GM21576 (cell line): ENCODE measurements at regions not wholly inside any gene's neighbourhood (a gene's known extent, or its start where the extent isn't known, plus 50 kb on each side); places are given as distances from the start of the nearest gene placed in this dataset.
"Not testable (repeated sequence)": the region's sequence is repeated elsewhere in the genome, so short reads cannot be mapped to it uniquely, and the experiment has no call there.

Source experiments
- ATAC-seq: cut with Tn5 transposase; IDR thresholded peaks from one replicate; pipeline ENCODE4 v1.9.1; 2021; ENCODE audit warnings: mild to moderate bottlenecking, moderate library complexity; ENCODE audit not compliant: unreplicated experiment

DNA sequence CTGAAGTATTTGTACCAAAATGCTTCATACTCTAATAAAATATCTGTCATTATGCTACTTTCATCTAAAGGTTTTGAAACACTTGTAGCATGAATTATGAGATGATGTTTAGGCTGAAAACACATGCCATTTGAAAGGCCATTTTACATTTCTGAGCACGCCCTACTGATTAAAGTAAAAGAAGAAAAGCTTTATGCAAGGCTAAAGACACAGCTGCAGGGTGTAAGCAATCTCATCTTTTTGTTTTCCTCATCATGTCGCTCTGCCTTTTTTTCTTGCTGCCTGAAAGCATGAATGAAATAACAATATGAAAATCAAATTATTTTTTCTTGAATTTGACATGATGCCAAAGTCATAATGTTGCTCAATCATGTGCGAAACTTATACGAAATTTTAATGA, 148.6 kb upstream of the ARG1 start:
- no peak for ATAC-seq

- no peak for ATAC-seq
Measured at GRCh38 chr6:131427434-131428058, 145.5 kb upstream of the ARG1 start.

- no peak for ATAC-seq
Measured at GRCh38 chr6:131430531-131430930, 142.5 kb upstream of the ARG1 start.

DNA sequence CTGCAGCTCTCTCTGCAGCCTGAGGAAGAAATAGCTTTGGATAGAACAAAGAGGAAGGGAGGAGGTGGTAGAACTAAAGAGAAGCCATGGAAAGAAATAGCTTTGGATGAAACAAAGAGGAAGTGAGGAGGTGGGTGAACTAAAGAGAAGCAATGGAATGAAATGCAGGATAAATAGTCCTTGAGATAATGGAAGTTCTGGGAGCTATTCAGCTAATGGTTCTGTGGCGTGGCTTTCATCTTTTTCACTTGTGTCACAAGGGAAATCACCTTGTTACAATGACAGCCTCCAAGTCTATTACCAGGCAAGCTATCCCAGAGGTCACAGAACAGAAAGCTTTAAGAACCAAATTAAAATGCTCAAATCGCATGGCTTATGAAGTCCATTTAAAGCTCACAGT, 141.3 kb upstream of the ARG1 start:
- ATAC-seq: no peak

- no peak for ATAC-seq
Measured at GRCh38 chr6:131433927-131434326, 139.1 kb upstream of the ARG1 start.

DNA sequence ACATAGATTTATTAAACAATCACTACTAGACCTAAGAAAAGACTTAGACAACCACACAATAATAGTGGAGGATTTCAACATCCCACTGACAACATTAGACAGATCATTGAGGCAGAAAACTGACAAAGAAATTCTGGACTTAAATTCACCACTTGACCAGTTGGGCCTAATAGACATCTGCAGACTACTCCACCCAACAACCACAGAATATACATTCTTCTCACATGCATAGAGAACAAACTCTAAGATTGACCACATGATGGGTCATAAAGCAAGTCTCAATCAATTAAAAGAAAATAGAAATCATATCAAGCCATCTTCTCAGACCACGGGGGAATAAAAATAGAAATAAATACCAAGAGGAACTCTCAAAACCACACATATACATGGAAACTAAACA, 136.7 kb upstream of the ARG1 start:
- ATAC-seq: no peak

GRCh38 chr6:131443014-131443413, 130.0 kb upstream of the ARG1 start:
- ATAC-seq: no peak

GRCh38 chr6:131443514-131443913, 129.5 kb upstream of the ARG1 start:
- no peak for ATAC-seq

DNA sequence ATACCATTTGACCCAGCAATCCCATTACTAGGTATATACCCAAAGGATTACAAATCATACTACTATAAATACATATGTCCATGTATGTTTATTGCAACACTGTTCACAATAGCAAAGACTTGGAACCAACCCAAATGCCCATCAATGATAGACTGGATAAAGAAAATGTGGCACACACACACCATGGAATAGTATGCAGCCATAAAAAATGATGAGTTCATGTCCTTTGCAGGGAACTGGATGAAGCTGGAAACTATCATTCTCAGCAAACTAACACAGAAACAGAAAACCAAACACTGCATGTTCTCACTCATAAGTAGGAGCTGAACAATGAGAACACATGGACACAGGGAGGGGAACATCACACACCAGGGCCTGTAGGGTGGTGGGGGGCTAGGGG, 127.7 kb upstream of the ARG1 start:
- not testable (repeated sequence) for ATAC-seq

DNA sequence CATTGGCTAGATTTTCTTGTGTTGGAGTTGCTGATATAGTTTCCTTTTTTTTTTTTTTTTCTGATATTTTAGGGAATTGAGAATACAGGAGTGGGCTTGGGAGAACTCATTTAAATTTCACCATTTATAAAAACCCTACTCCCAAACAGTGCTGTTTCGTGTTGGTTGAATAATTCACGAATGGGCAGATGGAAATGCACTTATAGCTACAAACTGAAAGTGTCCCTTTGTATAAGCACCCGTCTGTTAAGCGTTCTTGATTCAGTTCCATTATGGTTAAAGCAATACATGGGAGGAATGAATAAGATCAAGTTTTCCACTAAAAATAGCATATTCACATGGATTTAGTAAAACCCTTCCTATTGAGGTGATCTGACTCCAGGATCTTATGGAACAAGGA, 122.2 kb upstream of the ARG1 start:
- no peak for ATAC-seq

DNA sequence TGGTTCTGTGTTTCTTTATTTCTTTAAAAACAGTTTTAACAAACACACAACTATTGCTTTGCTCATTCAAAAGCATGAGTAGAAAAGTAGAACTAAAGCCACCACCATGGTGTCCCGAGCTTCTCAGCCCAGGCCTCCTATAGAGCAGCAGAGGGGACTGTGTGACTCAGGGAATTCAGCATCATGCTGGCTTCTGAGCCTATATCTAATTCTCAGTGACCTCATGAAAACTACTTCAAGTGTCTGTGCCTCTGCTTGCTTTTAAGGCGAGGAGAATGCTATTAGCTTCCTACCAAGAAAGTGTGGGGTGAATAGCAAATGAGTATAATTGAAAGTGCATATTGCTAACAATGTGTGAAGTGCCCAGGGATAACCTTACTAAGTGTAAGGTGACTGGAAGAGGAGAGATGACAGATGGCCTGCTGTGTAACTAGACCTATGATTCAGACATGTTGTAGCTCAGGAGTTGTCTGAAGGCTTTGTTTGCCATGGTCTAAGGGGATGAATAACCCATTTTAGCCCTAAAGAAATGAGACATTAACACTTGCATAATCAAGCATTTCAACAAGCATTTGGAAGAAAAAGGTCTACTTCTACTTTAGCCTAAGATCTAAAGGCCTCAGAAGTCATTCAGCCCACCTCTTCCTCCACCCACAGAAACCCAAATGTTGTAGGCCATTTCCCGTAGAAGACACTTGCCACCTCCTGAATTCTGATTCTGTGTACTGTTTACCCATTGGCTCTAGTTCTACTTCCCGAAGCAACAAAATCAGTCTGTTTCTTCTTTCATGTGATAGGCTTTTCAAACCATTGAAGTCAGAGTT, 121.5 kb upstream of the ARG1 start:
- no peak for ATAC-seq

DNA sequence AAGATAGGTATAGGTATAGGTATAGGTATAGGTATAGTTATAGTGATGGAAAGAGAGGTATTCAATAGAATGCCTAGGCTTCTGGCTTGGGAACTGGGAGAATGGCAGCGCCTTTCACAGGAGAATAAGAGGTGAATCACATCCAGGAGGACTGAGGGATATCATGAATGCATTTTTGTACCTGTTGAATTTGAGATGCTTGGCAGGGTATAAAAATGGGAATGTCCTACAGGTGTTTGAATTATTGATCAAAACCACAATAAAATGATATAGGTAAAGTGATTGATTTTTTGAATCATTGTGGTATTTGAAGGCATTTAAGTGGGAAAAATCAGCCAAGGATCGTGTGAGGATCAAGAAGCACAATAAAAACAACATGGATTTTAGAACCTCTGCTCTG, 119.2 kb upstream of the ARG1 start:
- ATAC-seq: no peak

GRCh38 chr6:131456565-131456964, 116.5 kb upstream of the ARG1 start:
- no peak for ATAC-seq

GRCh38 chr6:131459005-131459404, 114.0 kb upstream of the ARG1 start:
- ATAC-seq: no peak

- ATAC-seq: no peak
Measured at GRCh38 chr6:131460614-131461000, 112.4 kb upstream of the ARG1 start.

DNA sequence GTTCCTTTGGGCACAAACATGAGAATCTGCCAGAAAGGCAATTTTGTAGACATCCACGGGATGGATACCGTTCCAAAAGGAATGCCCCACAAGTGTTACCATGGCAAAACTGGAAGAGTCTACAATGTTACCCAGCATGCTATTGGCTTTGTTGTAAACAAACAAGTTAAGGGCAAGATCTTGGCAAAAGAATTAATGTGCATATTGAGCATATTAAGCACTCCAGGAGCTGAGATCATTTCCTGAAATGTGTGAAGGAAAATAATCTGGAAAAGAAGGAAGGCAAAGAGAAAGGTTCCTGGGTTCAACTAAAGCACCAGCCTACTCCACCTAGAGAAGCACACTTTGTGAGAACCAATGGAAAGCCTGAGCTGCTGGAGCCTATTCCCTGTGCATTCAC, 103.9 kb upstream of the ARG1 start:
- no peak for ATAC-seq

DNA sequence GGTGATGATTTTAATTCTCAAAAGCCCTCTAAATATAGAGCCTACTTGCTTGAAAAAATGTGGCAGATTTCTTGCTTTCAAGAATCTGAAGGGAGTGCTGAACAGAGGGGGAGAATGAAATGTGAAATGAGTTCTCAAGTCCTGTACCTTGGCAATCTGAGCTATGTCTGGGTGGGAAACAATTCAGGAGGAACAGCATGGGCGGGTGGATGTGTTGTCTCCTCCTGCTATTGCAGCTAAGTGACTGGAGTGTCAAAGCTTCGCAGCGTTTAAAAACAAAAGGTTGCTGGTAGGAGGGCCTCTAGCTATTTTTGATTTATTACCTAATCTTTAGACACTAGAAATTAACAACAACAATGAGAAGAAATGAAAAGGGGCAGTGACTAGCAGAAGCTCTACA, 102.5 kb upstream of the ARG1 start:
- ATAC-seq: no peak

DNA sequence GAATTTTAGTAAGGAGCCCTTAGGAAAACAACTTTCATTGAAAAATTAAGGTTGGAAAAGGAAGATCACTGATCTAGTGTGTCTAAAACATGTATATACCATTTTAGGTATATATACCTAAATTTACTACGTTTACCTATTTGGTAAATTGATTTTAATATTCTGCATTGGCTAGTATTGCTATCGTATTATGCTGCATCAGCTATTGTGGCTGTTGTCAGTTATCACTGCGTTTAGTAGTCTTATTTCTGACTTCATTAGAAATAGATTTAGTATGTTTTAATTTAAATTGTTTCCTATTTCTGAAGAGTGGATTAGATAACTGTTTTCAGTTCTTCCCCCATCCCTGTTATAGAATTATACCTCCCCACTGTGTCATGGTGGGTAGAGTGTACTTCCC, 101.7 kb upstream of the ARG1 start:
- no peak for ATAC-seq

DNA sequence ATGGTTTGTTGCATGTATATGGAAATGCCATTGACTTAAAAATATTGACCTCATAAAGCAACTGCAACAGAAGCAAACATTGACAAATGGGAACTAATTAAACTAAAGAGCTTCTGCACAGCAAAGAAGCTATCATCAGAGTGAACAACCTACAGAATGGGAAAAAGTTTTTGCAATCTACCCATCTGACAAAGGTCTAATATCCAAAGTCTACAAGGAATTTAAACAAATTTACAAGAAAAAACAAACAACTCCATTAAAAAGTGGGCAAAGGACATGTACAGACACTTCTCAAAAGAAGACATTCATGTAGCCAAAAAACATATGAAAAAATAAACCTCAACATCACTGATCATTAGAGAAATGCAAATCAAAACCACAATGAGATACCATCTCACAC, 99.7 kb upstream of the ARG1 start:
- ATAC-seq: not testable (repeated sequence)

GRCh38 chr6:131476362-131476761, 96.7 kb upstream of the ARG1 start:
- ATAC-seq: no peak

- not testable (repeated sequence) for ATAC-seq
Measured at GRCh38 chr6:131478740-131479211, 94.2 kb upstream of the ARG1 start.

DNA sequence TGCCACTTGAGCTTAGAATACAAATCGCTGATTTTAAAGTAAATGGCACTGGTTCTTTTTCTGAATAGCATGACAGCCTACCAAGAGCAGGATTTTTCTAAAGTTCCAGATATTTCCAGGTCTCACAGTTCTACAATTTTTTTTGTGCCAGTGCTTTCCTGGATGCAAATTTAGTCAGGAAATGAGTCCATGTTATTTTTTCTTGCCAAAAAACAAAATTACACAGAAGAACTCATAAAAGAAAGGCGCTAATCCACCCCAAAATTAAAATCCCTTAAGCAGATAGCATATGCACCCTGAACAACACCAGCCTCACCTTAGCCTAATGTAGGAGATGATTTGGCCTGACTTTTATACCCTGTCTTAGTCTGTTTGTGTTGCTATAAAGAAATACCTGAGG, 86.4 kb upstream of the ARG1 start:
- ATAC-seq: no peak

DNA sequence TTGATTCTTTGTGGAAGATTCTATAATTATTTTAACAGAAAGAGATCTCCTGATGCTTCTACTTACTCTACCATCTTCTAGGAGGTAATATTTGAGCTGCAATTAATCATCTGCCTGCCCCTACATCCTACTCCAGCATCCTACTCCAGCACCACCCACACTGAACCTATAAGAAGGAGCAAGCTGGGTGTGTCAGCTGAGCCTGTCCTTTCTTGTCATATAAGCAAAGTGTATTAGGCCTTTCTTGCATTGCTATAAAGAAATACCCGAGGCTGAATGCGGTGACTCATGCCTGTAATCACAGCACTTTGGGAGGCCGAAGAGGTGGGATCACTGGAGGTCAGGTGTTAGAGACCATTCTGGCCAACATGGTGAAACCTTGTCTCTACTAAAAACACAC, 84.2 kb upstream of the ARG1 start:
- no peak for ATAC-seq
